ENCODE measurements at regions not wholly inside any gene's neighbourhood (a gene's known extent, or its start where the extent isn't known, plus 50 kb on each side); places are given as distances from the start of the nearest gene placed in this dataset.
A peak's percentile ranks its signal among the peaks of the same experiment; 100 is the strongest.

DNA sequence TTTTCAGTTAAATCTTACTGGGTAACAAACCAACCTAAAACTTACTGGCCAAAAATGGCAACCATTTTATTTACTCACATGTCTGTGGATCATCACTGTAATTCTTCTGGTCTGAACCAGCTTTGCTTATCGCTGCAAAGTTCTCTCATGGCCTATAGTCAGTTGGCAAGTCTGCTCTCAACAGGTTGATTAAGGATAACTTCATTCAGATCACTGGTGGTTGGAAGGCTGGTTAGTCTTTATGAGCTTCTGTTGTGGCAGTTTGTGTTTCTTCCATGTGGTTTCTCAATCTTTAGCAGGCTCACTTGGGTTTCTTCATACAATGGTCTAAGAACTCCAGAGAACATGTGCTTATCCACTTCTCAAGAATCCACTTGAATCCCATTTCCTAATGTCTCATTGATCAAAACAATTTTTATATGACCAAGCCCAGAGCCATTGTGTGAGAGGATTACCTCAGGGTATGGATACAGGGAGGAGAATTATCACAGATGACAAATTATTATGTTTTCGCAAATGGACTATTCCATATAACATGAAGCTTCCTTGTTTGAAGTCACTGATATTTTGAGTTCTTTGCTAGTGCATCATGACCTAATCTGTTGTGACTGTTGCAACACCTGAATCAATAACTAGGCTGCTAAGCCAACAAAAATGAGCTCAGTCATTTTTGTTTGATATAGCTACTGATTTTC, 155.4 kb upstream of the BMP2 start:
- DNase-seq: no peak

DNA sequence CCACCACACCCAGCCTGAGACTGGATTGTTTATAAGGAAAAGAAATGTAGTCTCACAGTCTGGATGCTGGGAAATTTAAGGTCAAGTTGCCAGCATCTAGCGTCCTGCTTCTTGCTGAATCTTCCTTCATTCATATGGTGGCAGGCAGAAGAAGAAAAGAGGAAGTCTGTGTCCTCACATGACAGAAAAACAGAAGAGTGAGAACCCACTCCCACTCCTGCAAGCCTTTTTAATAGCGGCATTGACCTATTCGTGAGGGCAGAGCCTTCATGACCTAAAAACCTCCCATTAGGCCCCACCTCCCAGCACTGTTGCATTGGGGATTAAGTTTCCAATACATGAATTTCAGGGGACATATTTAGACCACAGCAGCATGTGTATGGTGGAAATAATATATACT, 160.8 kb upstream of the BMP2 start:
- DNase-seq: no peak

DNA sequence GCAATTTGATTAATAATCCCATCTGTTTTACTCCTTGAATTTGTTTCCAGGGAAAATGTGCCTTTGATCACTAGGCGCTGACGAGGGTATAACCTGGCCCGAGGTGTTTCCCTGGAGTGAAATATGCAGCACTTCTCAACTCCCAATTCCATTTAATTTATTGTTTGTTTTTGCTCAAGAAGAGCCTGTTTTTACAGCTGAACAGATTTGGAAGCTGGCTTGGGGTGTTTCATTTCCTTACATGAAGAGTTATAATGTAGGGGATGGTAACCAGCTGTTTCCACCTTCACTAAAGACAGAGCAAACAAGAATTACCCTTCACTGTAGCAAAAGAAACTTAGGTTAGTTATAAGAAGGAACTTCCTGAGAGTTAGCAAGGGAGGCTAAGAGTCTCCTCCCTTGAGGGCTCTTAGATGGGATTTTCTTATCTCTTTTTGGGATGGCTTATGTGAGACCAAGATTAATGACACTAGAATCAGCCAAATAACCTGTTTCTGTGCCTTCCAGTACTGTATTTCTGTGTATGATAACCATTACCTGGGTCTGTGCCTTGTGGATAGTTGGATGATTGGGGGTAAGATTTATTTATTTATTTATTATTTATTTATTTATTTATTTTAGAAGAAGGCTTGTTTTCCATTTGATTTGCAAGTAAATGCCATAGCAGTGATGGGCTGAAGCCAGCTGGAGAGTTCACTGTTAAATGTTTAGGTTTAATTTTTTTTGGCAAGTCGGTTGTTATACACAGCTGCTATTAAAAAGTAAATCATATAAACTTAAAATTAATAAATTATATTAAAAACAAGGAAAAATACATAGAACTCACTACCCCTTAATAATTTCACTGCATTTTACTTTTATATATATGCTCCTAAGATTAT, 162.2 kb upstream of the BMP2 start:
- DNase-seq: no peak

DNA sequence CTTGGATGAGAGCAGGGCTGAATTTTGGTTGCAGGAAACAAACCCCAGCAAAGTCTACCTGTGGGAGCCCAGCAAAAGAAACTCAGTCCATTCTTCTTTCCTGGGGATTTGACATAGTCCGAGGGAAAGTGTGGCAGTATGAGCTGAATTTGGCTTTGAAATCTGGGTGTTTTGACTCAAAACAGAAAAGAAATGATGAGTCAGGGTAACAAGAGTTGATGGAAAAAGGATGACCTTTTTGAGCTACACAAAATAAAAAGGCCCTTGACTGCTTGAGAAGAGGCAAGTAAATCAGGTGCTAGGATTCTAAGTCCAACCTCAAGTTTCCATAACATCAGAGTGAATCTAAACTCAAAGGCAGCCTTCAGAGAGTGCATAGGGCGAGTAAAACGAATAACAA, 163.3 kb upstream of the BMP2 start:
- DNase-seq: no peak

DNA sequence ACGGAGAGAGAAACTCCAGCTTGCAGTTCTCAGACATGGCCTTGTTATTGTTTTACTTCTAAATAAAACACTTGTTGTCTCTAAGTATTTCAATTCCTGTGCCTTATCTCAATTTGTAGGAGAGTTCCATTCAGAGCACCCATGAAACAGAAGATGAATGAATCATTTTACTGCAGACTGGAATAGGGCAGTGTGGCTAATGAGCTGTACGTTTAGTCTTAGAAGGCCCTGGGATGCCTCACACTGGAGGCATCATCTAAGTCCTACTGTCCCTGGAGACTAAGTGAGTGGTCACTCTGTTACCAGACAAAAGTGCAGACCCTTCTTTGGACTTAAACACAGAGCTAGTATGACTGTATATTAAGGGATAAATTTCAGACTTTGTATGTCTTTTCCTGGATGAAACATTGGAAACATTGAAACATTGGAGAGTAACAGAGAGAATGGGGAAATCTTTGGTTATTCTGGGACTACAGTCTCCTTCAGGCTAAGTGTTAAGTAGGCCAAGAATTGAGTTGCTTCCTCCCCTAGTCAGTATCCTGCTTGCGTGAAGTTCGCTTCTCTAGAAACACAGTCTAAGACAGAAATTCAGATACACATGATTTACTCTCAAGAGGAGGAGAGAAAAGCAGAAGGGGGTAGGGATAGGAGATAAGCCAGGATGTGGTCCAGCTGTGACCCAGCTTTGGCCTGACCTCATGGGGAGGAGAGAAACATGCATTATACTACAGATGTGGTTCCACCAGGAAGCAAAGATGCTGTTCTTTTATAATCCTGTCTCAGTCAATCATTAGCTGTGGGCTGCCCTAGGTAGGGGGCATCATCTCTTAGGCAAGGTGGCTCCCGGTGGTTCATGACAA, 167.4 kb upstream of the BMP2 start:
- no peak for DNase-seq

DNA sequence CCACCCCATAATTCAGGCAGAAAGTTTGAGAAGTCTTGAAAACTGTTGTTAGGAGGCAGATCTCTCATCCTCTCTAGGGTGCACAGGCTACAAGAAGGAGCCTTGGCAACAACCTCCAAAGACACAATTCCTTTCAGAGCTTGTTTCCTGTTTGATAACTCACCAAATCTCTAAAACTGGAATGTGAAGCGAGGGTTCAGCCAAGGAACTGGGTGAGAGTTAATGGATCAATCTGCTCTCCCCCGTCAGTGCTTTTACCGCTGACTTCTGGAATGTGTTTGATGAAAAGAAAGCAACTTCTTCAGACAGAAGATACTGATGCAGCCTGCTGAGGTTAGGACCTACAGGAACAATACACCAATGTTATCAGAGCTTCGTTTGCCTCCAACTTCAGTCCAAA, 171.8 kb upstream of the BMP2 start:
- DNase-seq: no peak

DNA sequence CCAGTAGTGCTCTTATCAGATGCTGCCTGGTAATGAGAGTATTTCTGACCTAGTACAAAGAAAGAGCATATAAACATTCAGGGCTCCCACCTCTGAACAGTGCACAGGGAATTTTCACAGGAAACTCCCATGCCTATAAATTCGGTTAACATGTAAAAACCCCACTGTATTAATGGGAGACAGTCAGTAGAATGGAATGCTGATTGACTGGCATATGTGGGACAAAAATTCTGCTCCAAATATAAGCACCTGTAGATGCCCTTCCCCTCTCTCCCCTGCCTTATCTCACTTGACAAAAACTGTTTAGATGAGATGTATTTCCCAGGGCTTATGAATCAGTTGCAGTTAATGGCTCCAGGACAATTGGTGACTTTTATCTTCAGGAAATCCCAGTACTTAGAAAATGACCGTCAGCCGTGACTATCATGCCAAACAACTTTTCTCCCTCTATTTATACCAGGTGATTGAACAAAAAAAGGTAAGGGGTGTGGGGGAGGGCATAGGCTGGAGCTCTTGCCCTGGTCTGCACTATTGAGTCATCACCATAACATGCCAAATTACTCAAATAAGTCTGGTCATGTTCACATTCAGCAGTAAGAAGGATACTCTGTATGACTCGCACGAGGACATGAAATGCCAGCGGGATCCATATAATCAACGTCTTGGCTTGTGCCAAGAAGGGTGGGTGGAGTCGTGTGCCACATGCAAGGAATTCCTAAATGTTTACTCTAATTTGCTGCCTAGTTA, 176.4 kb upstream of the BMP2 start:
- no peak for DNase-seq

DNA sequence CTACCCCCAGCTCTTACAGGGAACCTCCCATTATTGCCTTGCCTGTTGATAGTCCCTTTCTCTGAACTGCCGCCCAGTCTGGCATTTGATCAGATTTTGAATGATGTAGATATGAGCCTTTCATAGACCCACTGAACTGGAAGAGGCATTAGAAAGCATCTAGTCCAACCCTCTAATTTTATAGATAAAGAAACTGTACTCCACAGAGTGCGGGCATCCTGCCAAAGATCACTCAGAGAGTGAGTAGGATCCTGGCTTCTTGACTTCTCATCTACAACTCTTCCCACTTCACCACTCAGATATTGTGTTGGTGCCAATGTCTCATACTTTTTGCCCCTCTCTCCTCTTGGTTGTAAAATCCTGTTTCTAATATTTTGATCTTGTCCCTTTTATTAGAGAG, 179.2 kb upstream of the BMP2 start:
- no peak for DNase-seq

DNA sequence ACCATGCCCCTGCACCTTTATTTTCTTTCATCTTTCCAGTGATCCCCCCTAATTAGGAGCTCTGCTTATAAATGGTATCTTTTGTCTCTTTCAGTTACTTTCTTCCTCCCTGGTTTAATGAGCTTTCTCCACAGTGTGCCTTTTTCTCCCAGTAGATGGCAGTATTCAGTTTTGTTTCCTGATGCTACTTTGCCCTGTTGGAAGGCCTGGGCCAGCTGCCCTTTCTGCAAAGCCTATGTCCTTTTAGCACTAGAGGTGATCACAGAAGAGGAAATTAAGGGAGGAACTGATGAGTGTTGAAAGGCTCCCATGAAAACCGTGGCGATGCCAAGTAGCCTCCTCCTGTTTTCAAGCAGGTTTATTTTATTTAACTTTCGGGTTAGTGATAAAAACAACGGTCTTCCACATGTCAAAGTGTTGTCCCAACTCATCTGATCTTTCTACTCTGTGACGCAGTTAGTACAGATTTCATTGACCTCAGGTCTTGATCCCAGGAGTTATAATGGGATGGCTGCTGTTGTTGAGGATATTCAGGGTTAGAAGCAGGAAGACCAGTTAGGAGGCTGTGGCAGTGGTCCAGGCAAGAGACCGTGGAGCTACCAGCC, 184.2 kb upstream of the BMP2 start:
- DNase-seq: peak; percentile 45

DNA sequence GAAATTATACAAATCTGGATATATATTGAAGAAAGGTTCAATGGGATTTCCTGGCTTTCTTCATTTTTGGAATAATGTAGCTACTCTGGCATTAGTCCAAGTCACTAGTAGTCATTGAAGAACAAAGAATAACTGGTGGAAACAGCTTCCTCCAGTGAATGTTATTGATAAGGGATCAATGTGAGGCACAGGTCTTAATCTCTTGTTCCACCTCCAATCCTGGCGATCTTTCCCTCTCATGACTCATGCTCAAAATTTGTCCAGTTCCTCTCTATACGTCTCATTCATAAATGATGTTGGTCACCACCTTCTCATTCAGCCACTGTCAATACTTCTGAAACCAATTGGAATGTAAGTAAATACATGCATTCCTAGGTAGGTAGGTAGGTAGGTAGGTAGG, 185.0 kb upstream of the BMP2 start:
- DNase-seq: no peak

DNA sequence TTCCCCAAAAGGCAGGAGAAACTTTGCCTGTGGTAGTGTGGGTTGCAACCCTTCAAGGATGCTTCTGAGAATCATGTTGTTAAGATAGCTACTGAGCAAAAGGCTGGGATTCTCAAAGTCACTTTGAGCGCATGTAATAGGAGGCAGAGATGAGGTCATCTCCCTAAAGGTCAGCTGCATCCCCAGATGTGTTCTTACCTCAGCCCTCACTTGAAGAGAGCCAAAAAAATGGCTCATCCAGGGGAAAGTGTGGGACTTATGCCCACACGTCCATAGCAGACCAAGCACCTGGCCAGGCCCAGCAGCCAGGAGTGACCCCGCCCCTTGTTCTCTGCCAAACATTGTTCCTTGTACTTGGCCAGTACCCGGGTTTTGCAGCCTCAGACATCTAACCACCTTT, 187.0 kb upstream of the BMP2 start:
- no peak for DNase-seq

DNA sequence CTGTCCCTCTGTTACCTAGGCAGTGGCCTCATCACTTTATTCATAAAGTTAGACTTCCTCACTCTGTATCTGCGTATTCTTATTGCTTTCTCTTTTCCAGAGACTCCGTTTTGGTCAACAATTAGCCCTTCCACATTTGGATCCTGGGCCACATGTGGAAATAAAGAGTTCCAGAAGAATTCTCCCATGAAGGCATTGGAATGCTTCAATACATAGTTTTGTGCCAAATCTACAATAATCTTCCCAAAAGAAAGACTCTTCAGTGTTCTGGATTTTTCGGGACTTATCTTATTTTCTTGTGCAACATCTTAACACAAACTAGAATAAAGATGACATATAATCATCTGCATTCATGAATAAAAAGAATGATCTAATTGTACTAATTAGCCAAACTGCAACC, 187.7 kb upstream of the BMP2 start:
- DNase-seq: no peak

DNA sequence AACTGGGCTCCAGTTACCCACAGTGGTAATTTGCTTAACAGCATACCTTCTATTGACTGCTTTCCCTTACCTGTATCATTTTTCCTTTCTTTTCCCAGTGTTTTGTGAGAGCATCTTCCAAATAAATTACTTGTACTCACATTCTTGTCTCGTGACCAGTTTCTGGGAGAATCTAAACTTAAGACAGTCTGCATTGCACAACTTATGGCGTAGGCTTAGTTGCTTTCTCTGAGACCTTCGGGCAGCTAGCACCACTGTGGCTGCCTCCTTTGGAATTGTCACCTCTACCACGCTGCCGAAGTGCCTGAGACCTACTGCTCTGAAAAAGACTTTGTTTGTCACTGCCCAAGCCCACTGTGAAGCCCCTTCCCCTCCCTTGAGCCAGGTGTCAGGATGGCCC, 188.1 kb upstream of the BMP2 start:
- DNase-seq: no peak

DNA sequence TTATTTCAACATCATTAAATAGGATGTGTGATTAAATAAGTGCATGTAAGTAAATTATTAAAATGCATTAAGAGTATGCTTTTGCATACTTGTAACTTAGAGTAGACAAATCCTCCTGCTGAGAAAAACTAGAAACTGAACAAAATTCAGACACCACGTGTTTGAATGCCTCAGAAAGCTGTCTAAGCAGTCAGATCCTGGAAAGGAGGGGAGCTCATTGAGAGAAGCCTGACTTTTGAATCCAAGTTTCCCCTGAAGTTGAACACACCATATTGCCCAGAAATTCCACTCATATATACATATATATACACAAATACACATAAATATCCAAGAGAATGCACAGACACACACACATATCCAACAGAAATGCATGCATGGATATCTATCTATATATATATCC, 190.0 kb upstream of the BMP2 start:
- DNase-seq: no peak

DNA sequence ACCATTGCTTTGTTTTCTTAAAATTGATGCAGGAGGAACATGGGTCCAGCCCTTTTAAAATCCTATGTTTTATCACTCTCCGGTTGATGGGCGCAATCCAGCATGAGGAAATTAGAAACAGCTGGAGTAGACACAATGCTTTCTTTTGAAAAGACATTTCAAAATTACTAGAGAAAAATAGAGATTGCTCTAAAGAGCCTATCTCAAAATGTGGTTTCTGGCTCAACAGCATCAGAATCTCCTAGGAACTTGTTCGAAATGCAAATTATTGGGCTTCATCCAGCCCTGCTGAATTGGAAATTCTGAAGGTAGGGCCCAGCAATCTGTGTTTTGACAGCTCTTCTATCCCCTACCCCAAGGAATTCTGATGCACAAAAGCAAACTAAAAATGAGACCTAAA, 190.8 kb upstream of the BMP2 start:
- no peak for DNase-seq

DNA sequence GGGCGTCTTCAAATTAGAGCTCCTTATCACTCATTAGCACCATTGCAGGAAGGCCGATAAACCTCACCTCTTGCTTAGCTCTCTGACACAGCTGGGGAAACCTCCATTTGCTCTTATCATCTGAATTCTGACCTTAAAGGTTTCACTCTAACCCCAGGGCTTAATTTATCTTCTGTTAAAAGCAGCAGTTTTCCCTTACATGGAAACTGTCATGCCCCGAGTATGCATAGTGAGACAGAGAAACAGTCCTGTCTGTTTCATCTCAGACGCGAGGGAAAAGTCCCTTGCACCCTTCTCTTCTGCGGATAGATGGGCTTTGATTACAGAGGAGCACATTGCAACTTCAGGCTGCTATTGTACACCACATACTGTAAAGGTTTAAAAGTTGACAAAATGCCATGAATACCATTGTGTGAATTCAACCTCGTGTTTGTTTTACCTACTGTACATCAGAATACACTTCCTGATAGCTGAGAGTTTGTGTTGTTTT, 191.5 kb upstream of the BMP2 start:
- DNase-seq: no peak

DNA sequence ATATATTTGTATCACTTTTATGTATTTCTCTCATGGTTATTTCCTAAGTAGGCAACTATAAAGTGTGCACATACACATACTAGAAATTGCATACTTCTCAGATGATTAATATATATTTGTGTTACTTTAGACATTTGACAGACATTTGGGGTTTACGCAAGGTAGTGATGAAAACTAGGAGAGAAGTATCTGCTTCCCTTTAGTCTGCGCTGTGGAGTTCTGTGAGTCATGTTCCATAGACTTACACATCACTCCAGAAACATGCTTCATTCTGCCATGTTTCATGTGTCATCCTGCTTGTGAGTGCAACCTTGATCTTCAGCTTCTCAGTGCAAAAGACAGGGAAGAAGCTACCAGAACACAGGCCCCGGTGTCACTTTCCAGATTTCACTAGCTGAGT, 200.7 kb upstream of the BMP2 start:
- DNase-seq: no peak

DNA sequence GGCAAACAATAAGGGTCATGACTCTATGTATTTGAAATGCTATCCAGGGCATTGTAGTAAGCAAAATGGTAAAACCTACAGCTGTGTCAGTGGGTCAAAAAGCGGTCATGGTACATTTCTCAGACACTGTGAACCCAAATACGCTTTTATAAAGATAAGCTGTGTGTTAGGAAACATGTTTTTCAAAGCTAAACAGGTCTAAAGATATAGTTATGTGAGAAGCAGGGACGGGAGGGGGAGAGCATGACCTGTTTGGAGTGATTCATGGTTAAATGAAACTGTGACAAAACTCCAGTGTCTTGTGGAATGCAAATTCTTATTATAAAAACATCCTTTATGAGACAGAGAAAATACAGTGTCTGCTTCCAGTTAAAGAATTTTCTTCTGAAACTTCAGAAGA, 205.4 kb upstream of the BMP2 start:
- DNase-seq: no peak

DNA sequence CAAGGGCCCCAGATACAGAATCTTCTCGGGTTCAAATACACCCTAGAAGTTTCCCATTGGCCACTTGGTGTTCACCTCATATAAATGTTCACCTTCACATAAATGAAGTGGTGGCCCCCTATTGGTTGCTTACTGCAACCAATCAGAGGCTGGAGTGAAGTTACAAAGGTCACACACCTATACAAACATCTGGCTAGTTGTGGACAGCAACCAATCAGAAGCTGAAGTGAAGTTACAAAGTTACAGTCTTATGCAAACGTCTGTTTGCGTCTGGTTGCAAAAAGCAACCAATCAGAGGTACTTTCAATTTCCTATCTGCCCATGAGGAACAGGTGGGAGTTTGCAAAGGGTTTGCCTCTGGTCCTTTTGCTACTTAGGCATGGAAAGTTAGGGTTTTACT, 206.5 kb upstream of the BMP2 start:
- no peak for DNase-seq

DNA sequence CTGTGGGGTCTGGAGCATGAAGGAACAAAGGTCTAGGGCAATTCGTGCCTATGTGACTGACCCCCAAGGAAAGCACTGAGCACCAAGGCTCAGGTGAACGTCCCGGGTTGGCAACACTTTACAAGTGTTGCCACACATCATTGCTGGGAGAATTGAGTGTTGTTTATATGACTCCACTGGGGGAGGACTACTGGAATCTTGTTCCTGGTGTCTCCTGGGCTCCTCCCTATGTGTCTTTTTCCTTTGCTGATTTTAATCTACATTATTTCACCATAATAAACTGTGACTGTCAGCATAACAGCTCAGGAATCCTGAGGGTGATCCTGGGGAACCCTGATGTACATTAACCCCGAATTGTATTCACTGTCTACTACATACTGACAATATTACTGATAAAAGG, 207.7 kb upstream of the BMP2 start:
- no peak for DNase-seq

DNA sequence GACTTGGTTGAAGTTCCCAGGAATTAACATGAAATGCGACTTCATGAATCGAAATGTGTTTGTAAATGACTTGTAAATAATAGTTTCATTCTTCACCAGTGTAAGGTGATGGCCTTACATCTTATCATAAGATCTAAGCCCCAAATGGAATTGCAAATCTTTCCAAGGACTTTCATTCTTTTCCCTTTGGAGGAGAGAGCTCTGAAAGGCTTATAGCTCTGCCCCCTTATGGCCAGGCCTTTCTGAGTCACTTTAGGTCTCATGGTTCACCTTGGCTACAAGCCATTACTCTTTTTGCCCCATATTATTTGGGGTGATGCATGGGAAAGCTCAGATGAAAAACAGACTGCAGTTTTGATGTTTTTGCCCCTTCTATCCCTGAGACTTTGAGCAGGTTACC, 209.1 kb upstream of the BMP2 start:
- DNase-seq: no peak

DNA sequence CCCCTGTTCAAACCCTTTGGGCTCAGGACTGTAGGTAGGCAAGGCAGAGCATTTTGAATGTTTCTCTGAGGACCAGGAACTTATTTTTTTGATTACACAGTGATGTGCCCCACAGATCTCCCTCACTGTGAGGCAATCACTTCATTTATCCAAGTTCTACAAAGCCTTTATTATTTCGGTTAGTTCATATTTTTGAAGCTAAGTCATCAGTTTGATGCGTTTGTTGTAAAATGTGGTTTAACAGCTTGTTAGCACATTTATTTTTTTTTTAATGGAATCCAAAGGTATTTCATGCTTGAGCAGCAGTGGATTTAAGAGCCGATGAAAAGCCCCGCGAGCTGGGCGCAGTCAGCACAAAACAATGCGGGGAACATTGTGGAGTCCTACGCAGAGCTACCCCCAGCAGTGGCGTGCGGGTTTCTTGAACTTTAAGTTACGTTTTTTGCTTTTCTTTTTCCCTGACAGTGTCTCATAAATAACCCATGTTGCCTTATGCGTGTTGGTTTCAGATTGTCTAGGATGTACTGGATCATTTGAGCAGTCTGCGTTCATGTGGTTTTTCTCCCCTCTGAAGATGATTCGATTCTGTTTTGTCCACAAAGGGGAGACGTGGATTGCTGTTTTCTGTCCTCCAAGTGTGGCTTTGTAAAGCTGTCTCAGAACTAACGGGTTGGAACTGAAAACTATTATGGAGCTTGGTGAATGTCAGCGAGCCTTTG, 233.6 kb upstream of the BMP2 start:
- DNase-seq: no peak

Data from activated CD4-positive, alpha-beta T cell treated with anti-CD3 and anti-CD28 coated beads, Interleukin-2, Interleukin-6, amounts not matched to agents 100 ng/mL and 50 ng/mL, durations not matched to agents 16 hours and 8 hours (primary cell).